Vagina (tissue), 2 donors: ENCODE measurements at regions not wholly inside any gene's neighbourhood (a gene's known extent, or its start where the extent isn't known, plus 50 kb on each side); places are given as distances from the start of the nearest gene placed in this dataset.

Experiments
- POLR2A ChIP-seq, 2 donors: fragments of 450-650 bp; IDR thresholded peaks; one replicate each; pipeline ENCODE4 v1.6.1; 2017; ENCODE audit warnings: antibody characterized with exemption in 2 of 2, mild to moderate bottlenecking in 2 of 2, moderate library complexity in 2 of 2
- TF ChIP-seq, protein P1 (sequence below), 3 experiments: fragments of 450-650 bp in 2 of 3; fragments of 200-600 bp in 1 of 3; sonication (generic) in 1 of 3; IDR thresholded peaks; one replicate each; pipeline ENCODE4 v1.5.1; 2017 to 2019; ENCODE audit warnings: antibody characterized with exemption in 3 of 3, mild to moderate bottlenecking in 2 of 3, moderate library complexity in 2 of 3

DNA sequence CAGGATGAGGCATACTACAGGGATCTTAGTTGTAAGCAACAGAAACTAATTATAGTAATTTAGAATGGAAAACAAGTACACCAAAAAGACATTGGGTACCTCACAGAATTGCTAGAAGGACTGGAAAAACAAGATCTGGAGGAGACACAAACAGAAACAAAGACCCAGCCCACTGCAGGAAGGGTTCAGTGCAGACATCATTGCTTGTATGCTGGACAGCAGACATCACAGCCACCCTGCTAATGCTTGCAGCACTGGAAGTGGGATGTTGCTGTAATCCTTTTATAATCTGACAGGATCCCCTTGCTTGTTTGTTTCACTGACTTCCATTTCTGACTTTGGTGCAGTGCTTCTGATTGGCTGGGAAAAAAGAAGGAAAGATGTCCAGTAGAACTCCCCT lies 111.4 kb upstream of the ZNF678 start:
- TF ChIP-seq, protein P1, sequence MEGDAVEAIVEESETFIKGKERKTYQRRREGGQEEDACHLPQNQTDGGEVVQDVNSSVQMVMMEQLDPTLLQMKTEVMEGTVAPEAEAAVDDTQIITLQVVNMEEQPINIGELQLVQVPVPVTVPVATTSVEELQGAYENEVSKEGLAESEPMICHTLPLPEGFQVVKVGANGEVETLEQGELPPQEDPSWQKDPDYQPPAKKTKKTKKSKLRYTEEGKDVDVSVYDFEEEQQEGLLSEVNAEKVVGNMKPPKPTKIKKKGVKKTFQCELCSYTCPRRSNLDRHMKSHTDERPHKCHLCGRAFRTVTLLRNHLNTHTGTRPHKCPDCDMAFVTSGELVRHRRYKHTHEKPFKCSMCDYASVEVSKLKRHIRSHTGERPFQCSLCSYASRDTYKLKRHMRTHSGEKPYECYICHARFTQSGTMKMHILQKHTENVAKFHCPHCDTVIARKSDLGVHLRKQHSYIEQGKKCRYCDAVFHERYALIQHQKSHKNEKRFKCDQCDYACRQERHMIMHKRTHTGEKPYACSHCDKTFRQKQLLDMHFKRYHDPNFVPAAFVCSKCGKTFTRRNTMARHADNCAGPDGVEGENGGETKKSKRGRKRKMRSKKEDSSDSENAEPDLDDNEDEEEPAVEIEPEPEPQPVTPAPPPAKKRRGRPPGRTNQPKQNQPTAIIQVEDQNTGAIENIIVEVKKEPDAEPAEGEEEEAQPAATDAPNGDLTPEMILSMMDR (IDR thresholded peaks at IDR 0.05): no peak
- no peak for TF ChIP-seq POLR2A (IDR thresholded peaks at IDR 0.05)
